ENCODE measurements at regions not wholly inside any gene's neighbourhood (a gene's known extent, or its start where the extent isn't known, plus 50 kb on each side); places are given as distances from the start of the nearest gene placed in this dataset.

- H3K4me2 ChIP-seq (ENCODE audit: low read length), result no peak overlapping the region
- no peaks in the 10 kb centered on the region for H3K4me1 ChIP-seq (ENCODE audit: control insufficient read depth, insufficient read depth, low read length)
- peaks cover 52% of the 10 kb centered on the region for H3K27me3 ChIP-seq (ENCODE audit: control insufficient read depth, insufficient read depth, low read length)
- H3K9ac ChIP-seq (ENCODE audit: low read depth, low read length), result no peak overlapping the region
- no peaks in the 10 kb centered on the region for H3K9me3 ChIP-seq (replicated peaks; ENCODE audit: low read length)
- no peak overlapping the region for H3K4me3 ChIP-seq (ENCODE audit: low read length)
- H3K36me3 ChIP-seq (ENCODE audit: insufficient read depth, low read length), result no peaks in the 10 kb centered on the region
Observed at GRCh38 chr11:69908511-69909220, 89.5 kb upstream of the FGF3 start.

- Histone ChIP-seq H3K4me3 (ENCODE audit: low read length) (no peak overlapping the region), H3K4me1 (ENCODE audit: control insufficient read depth, insufficient read depth, low read length) (peaks cover 2% of the 10 kb centered on the region), H3K36me3 (ENCODE audit: insufficient read depth, low read length) (no peaks in the 10 kb centered on the region), H3K4me2 (ENCODE audit: low read length) (no peak overlapping the region), H3K27me3 (ENCODE audit: control insufficient read depth, insufficient read depth, low read length) (peaks cover 52% of the 10 kb centered on the region), H3K9me3 (replicated peaks; ENCODE audit: low read length) (no peaks in the 10 kb centered on the region), H3K9ac (ENCODE audit: low read depth, low read length) (no peak overlapping the region)
Observed at GRCh38 chr11:69909561-69910518, 90.6 kb upstream of the FGF3 start.

DNA sequence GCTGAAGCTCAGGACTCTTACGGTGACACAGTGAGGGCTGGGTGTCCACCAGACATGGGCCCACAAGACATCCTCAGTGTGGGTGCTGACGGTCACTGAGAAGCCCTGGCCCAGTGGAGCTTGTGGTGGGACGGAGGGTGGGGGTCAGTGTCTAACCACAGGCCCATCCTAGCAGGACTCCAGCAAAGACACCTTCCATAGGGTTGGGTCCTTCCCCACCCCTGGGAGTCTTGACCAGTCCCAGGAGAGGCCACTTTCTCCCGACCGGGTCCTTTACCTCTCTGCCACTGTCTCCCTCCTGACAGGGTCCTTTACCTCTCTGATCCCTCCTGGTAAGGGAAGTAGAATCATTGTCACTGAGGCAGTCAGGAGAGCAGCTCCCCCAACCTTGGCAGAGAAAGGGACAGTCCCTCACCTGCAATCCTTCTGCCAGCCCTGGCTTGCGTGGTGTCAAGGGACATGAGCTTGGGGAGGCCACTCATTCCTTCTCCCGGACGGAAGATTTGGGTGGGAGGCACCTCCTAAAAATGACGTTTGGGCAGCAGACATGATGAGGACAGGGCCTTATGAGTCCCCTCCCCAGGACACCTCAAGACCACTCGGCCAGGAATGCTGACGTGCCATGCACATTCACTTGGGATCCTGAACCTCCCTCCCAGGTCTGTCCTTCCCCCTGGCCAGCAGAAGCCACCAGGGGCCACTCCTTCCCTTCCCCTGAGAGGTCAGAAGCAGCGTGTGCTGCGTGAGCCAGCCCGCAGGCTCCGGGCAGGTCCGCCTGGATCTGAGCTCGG is 91.5 kb upstream of the FGF3 start:
- H3K9ac ChIP-seq (ENCODE audit: low read depth, low read length), result no peak overlapping the region
- peaks cover 11% of the 10 kb centered on the region for H3K4me1 ChIP-seq (ENCODE audit: control insufficient read depth, insufficient read depth, low read length)
- H3K4me3 ChIP-seq (ENCODE audit: low read length), result no peak overlapping the region
- H3K36me3 ChIP-seq (ENCODE audit: insufficient read depth, low read length), result no peaks in the 10 kb centered on the region
- no peaks in the 10 kb centered on the region for H3K9me3 ChIP-seq (replicated peaks; ENCODE audit: low read length)
- peaks cover 49% of the 10 kb centered on the region for H3K27me3 ChIP-seq (ENCODE audit: control insufficient read depth, insufficient read depth, low read length)
- no peak overlapping the region for H3K4me2 ChIP-seq (ENCODE audit: low read length)

GRCh38 chr11:69911310-69912160 is 92.3 kb upstream of the FGF3 start:
- Histone ChIP-seq H3K27me3 (ENCODE audit: control insufficient read depth, insufficient read depth, low read length) (peaks cover 43% of the 10 kb centered on the region), H3K4me1 (ENCODE audit: control insufficient read depth, insufficient read depth, low read length) (peaks cover 15% of the 10 kb centered on the region), H3K9ac (ENCODE audit: low read depth, low read length) (no peak overlapping the region), H3K4me2 (ENCODE audit: low read length) (no peak overlapping the region), H3K9me3 (replicated peaks; ENCODE audit: low read length) (no peaks in the 10 kb centered on the region), H3K4me3 (ENCODE audit: low read length) (no peak overlapping the region), H3K36me3 (ENCODE audit: insufficient read depth, low read length) (no peaks in the 10 kb centered on the region)

DNA sequence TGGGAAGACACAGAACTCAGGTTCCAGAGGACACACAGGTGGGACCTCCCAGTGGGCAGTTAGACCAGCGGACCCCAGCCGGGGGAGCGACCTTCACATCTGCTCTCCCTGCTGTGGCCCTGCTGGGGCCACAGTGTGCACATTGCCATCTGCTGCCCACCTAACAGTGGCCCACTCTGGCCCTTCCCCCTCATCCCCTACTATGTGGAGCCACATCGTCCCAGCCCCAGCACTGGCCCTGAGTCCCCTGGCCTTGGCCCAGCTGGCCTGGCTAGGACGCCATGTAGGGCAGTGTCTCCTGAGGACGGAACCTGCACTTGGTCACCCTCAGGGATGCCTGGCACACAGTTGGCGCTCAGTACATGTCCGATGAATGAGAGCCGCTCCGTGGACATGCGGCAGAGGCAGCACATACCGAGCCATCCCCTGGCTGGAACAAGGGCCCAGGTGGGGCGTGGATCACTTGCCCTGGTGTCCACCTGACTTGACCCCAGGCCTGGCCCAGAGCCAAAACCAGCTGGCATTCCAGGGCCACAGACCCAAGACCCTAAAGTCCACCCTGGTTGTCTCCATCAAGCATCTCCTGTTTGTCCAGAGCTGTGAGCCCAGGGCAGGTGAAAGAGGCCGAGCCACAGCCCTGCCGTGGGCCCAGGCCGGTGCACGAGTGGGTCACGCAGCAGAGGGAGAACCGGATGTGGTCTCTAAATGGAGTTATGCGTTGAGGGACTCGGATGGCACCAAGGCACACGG is 93.1 kb upstream of the FGF3 start:
- Histone ChIP-seq H3K4me3 (ENCODE audit: low read length) (no peak overlapping the region), H3K9me3 (replicated peaks; ENCODE audit: low read length) (no peaks in the 10 kb centered on the region), H3K36me3 (ENCODE audit: insufficient read depth, low read length) (no peaks in the 10 kb centered on the region), H3K27me3 (ENCODE audit: control insufficient read depth, insufficient read depth, low read length) (peaks cover 44% of the 10 kb centered on the region), H3K4me2 (ENCODE audit: low read length) (no peak overlapping the region), H3K4me1 (ENCODE audit: control insufficient read depth, insufficient read depth, low read length) (peaks cover 15% of the 10 kb centered on the region), H3K9ac (ENCODE audit: low read depth, low read length) (no peak overlapping the region)

DNA sequence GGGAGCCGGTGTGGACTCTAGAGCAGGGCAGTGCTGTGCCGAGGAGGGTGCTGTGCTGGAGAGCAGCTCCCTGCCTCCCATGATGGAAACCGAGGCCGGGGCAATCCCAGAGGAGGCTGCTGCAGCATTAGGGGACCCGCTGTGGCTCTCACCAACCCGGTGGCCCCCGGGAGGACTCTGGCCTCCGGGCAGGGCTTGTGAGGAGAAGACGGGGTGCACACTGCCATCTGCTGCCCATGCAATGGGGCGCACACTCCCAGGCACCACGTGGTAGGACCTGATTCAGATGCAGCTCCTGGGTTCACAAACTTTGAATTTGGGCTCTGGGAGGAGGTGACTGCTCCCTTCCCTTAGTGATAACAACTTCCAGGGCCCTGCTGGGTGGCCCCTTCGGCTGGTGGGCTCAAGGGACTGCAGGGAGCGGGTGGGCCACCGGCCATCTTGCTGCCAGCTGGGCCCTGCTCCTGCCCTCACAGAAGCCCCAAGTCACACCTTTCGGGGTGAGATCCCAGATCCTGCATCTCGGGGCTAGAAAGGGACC is 93.8 kb upstream of the FGF3 start:
- Histone ChIP-seq H3K4me1 (ENCODE audit: control insufficient read depth, insufficient read depth, low read length) (peaks cover 15% of the 10 kb centered on the region), H3K4me2 (ENCODE audit: low read length) (no peak overlapping the region), H3K36me3 (ENCODE audit: insufficient read depth, low read length) (no peaks in the 10 kb centered on the region), H3K9ac (ENCODE audit: low read depth, low read length) (no peak overlapping the region), H3K9me3 (replicated peaks; ENCODE audit: low read length) (no peaks in the 10 kb centered on the region), H3K4me3 (ENCODE audit: low read length) (no peak overlapping the region), H3K27me3 (ENCODE audit: control insufficient read depth, insufficient read depth, low read length) (peaks cover 39% of the 10 kb centered on the region)

GRCh38 chr11:69913591-69914285 is 94.5 kb upstream of the FGF3 start:
- Histone ChIP-seq H3K4me1 (ENCODE audit: control insufficient read depth, insufficient read depth, low read length) (peaks cover 15% of the 10 kb centered on the region), H3K4me2 (ENCODE audit: low read length) (no peak overlapping the region), H3K9me3 (replicated peaks; ENCODE audit: low read length) (no peaks in the 10 kb centered on the region), H3K36me3 (ENCODE audit: insufficient read depth, low read length) (no peaks in the 10 kb centered on the region), H3K4me3 (ENCODE audit: low read length) (no peak overlapping the region), H3K9ac (ENCODE audit: low read depth, low read length) (no peak overlapping the region), H3K27me3 (ENCODE audit: control insufficient read depth, insufficient read depth, low read length) (peaks cover 39% of the 10 kb centered on the region)

DNA sequence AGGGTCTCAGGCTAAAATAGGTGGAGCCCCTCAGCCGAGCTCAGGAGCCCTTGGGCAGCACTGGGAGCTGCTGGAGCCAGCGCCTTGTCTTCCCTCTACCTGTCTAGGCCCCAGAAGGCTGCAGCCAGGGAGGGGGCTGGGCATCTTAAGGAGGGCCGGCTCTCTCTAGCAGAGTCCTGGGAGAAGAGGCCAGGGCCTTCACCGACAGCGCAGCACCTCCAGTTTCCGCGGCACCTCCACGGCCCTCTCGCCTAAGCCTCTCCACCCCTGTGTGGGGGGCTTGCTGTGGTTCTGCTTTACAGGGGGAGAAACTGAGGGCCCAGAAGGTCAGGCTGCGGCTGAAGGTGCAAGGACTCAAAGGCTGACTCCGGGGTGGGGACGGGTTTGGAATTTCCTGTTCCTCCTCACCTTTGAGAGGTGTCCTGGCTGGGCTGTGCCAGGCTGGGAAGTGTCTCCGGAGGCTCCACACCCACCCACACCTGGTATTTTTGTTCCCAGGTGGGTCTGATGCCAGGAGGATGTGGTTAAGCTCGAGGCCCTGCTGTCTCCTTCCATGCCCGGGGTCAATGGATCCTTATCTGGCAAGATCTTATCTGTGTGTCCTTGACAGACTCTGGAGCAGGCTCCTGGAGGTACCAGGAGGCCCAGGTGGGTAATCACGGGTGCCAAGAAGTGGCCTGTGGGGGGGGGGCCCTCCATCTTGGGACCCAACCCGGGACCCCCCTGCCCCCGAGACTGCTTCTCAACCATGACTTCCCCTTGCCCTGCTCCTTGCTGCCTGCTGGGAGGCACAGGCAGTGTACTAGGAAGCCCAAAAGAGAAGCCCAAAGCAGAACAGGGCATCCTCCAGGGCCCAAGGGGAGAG is 95.3 kb upstream of the FGF3 start:
- no peaks in the 10 kb centered on the region for H3K36me3 ChIP-seq (ENCODE audit: insufficient read depth, low read length)
- peaks cover 31% of the 10 kb centered on the region for H3K27me3 ChIP-seq (ENCODE audit: control insufficient read depth, insufficient read depth, low read length)
- no peak overlapping the region for H3K4me2 ChIP-seq (ENCODE audit: low read length)
- no peak overlapping the region for H3K4me3 ChIP-seq (ENCODE audit: low read length)
- H3K9ac ChIP-seq (ENCODE audit: low read depth, low read length), result no peak overlapping the region
- no peaks in the 10 kb centered on the region for H3K9me3 ChIP-seq (replicated peaks; ENCODE audit: low read length)
- peaks cover 15% of the 10 kb centered on the region for H3K4me1 ChIP-seq (ENCODE audit: control insufficient read depth, insufficient read depth, low read length)

DNA sequence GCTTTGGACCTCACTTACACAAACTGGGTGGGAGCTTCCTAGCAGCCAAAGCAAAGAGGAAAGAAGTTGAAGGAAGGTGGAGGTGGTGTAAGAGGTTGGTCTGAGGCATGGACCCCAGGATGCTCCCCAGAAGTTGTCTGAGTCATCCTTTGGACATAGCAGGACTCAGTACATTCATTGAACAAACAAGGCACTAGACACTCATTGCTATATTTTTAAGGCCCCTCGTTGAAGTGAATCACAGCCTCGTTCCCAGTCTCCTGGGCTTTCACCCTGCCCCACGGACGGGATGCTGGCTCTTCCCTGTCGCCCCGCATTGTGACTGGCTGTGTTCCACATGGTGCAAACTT is 95.9 kb upstream of the FGF3 start:
- H3K4me3 ChIP-seq (ENCODE audit: low read length), result peak overlapping the region; percentile 56
- H3K9ac ChIP-seq (ENCODE audit: low read depth, low read length), result no peak overlapping the region
- no peaks in the 10 kb centered on the region for H3K36me3 ChIP-seq (ENCODE audit: insufficient read depth, low read length)
- H3K27me3 ChIP-seq (ENCODE audit: control insufficient read depth, insufficient read depth, low read length), result peaks cover 32% of the 10 kb centered on the region
- H3K4me1 ChIP-seq (ENCODE audit: control insufficient read depth, insufficient read depth, low read length), result peaks cover 15% of the 10 kb centered on the region
- H3K9me3 ChIP-seq (replicated peaks; ENCODE audit: low read length), result no peaks in the 10 kb centered on the region
- peak overlapping the region; percentile 69 for H3K4me2 ChIP-seq (ENCODE audit: low read length)

Data from skeletal muscle satellite cell (primary cell).